ENCODE measurements at regions not wholly inside any gene's neighbourhood (a gene's known extent, or its start where the extent isn't known, plus 50 kb on each side); places are given as distances from the start of the nearest gene placed in this dataset.
"Not testable (repeated sequence)": the region's sequence is repeated elsewhere in the genome, so short reads cannot be mapped to it uniquely, and the experiment has no call there.

DNA sequence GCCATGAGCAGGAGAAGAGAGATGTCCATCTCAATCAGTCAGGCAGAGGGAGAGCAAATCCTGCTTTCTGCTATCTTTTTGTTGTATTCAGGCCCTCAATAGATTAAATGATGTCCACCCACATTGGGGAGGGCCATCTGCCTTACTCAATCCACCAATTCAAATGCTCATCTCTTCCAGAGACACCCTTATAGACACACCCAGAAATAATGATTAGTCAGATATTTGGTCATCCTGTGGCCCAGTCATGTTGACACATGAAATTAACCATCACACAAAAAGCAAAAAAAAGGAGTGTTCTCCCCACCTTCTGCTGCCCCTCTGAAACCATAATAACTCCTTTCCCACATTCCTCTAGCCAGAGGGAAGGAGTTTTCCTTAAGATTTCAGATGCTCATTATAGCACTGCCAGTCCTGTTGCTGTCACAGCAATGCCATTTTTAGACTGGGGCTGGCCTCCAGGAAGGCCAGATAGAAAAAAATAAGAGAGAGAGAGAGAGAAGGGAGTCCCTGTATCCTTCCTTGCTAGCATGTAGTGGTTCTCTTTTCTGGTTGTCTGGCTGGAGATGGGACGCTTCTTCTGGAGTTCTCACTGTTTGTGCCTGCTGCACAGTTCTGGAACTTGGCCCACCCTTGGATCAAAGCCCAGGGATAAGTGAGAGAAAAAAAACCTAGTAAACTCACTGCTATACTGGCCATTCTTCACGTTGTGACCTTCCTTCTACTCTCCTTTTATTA is 177.7 kb downstream of the RBM46 start:
- no peak for DNase-seq
- Mint-ChIP-seq H3K27me3 (peaks cover 4% of the 10 kb centered on the region), H3K27ac (no peak overlapping the region), H3K9me3 (peaks cover 5% of the 10 kb centered on the region), H3K4me1 (no peaks in the 10 kb centered on the region), H3K36me3 (no peaks in the 10 kb centered on the region), H3K4me3 (no peak overlapping the region)

DNA sequence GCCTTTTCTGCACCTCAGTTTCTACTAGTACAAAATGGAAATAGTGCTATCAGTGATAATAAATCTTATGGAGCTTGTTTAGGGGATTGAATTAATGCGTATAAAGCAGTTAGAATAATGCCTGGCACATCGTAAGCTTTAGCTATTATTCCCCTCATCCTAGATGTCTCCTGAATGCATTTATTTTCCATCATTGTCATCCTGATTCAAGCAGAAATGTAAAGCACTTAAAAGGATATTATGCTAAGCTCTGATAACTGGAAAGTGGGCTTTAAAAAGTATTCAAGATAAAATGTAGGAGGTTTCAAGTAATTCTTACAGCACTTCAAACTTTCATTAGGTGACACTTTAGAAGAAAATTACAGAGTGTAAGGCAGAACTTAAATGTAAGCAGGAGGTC is 178.7 kb downstream of the RBM46 start:
- H3K4me3 Mint-ChIP-seq, result no peak overlapping the region
- H3K36me3 Mint-ChIP-seq, result no peaks in the 10 kb centered on the region
- H3K9me3 Mint-ChIP-seq, result peaks cover 5% of the 10 kb centered on the region
- H3K27me3 Mint-ChIP-seq, result peaks cover 5% of the 10 kb centered on the region
- DNase-seq, result no peak
- H3K4me1 Mint-ChIP-seq, result no peaks in the 10 kb centered on the region
- H3K27ac Mint-ChIP-seq, result no peak overlapping the region

DNA sequence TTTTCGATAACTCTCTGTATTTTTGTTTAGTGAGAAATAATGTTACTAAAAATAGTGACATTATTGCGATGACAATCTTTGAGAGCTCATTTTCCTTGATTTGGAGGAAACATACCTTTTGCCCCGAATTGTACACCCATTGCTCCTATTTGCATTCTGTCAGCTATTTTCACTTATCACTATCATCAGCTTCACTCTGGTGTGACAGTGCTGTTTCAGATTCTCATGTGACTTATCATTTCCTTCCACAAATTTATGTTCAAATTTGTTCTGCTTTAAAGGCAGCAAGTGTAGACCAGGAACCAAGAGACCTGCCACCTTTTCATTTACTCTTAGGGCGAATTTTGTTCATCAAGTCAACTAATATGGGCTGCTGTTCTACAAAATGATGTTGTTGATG is 179.4 kb downstream of the RBM46 start:
- no peaks in the 10 kb centered on the region for H3K36me3 Mint-ChIP-seq
- no peaks in the 10 kb centered on the region for H3K4me1 Mint-ChIP-seq
- peaks cover 2% of the 10 kb centered on the region for H3K9me3 Mint-ChIP-seq

DNA sequence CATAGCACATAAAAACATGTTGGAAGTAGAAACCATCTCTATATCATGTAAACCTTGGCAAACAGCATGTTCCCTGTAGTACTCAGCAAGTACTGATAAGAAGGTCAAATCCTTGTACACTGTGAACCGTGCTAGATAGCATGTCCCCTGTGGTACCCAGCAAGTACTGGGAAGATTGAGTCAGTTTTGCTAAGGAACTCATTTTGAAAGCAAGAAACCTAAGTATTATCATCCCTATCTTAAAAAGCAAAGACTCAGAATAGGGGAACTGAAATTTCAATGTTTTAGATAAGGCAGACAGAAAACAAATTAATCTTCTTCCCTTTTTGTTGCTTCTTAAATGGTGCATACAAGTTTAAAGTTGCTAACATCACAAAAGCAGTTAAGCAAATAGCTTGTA is 180.2 kb downstream of the RBM46 start:
- Mint-ChIP-seq H3K9me3 (peaks cover 2% of the 10 kb centered on the region), H3K36me3 (no peaks in the 10 kb centered on the region), H3K4me1 (no peaks in the 10 kb centered on the region), H3K27ac (no peak overlapping the region), H3K4me3 (no peak overlapping the region), H3K27me3 (peaks cover 5% of the 10 kb centered on the region)
- DNase-seq, result no peak

More for the DNA sequence above, 179.4 kb downstream of the RBM46 start:
- H3K27ac Mint-ChIP-seq, result no peak overlapping the region
- no peak for DNase-seq
- H3K4me3 Mint-ChIP-seq, result no peak overlapping the region
- H3K27me3 Mint-ChIP-seq, result peaks cover 5% of the 10 kb centered on the region

DNA sequence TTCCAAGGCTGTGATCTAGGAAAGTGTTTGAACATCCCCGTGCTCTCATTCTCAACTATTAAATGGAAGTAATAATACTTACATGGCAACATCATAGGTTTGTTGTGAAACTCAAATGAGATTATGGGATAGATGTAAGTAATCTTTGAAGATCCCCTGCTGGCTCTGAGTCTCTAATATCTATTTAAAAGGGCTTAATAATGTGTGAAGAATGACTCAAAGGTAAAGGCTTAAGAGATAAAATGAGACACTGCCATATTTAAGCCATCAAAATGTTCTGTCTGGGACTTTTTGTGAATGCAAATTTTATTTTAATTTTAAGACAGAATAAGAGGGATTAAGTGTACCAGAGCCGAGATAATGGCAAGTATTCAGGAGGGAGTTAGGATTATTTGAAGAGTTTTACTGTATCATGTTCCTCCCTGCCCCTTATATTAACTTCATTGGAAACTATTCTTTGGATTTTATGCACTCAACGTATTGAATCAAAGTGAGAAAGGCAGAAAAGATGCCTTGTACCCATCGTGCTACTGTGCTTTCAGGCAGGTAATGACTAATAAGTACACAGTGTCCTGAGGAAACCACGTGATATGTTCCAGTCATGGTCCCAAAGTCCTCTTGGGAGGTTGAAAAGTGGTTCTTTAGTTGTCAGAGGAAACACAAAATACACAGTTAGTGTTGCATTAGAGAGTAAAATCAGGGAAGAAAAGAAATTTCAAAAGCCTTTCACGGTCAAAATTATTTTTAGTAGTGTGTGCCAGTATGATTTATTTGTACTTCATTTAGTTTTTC is 192.4 kb downstream of the RBM46 start:
- no peaks in the 10 kb centered on the region for H3K4me1 Mint-ChIP-seq
- no peak for DNase-seq
- H3K4me3 Mint-ChIP-seq, result no peak overlapping the region
- H3K27ac Mint-ChIP-seq, result no peak overlapping the region
- H3K9me3 Mint-ChIP-seq, result no peaks in the 10 kb centered on the region
- H3K36me3 Mint-ChIP-seq, result no peaks in the 10 kb centered on the region
- H3K27me3 Mint-ChIP-seq, result peaks cover 9% of the 10 kb centered on the region

DNA sequence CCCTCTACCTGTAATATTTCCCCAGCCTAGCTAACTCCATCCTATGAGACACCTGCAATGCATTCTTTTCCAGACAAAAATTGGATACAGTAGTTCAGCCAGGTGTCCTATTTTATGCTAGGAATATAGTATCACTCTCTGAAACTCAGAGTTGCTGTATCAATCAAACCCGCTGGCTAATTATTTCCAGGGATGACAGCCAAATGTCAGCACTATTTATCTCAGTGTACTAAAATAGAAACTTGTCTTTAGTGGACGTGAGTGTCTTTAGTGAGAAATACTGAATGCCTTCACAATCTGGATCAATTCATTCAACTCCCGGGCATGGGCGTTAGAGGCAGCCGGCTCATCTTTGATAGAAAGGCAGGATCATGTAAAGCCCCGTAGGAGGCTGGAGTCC is 196.2 kb downstream of the RBM46 start:
- no peak for DNase-seq
- peaks cover 17% of the 10 kb centered on the region for H3K27me3 Mint-ChIP-seq
- H3K4me3 Mint-ChIP-seq, result no peak overlapping the region
- H3K4me1 Mint-ChIP-seq, result no peaks in the 10 kb centered on the region
- no peak overlapping the region for H3K27ac Mint-ChIP-seq
- H3K9me3 Mint-ChIP-seq, result no peaks in the 10 kb centered on the region
- no peaks in the 10 kb centered on the region for H3K36me3 Mint-ChIP-seq

DNA sequence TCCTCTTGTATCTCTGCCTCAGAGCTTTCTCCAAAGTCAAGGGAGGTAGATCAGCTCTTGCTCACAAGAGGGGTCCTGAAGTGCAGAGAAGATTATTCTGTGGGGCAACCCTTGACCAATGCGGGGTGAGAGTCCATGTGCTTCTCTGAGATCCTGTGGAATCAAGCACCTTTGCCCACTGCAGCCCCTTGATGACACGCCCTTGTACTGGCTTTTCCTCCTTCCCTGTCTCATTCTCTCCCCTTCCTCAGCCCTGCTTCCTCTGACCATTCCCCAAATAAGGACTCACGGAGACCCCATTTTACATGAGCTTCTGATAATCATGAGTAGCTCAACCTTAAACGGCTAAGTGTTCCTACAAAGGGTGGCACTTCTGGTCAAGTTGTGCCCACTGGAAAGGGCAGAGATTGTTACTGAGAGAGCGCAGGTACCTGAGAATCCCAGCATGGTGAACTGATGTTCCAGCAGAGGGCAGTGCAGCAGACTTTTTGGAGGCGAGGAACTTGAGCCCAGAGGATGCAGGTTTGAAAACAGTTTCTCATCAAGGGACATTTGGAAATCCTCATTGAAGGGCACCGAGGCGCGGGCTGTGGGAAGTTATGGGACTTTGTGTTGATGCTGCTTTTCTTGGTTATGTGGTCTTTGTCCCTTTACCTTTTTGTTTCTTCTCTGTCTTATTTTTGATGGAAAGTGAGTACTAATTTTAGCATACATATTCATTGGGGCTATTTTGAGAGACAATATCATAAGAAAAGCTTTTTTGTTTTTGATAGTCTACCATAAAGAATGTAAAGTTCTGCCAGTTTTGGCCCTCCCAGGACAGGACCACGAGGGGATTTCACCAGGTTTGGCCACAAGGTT is 201.3 kb downstream of the RBM46 start:
- no peaks in the 10 kb centered on the region for H3K36me3 Mint-ChIP-seq
- H3K9me3 Mint-ChIP-seq, result no peaks in the 10 kb centered on the region
- peak; percentile 23 for DNase-seq
- no peak overlapping the region for H3K27ac Mint-ChIP-seq
- peaks cover 19% of the 10 kb centered on the region for H3K27me3 Mint-ChIP-seq
- no peaks in the 10 kb centered on the region for H3K4me1 Mint-ChIP-seq
- no peak overlapping the region for H3K4me3 Mint-ChIP-seq

DNA sequence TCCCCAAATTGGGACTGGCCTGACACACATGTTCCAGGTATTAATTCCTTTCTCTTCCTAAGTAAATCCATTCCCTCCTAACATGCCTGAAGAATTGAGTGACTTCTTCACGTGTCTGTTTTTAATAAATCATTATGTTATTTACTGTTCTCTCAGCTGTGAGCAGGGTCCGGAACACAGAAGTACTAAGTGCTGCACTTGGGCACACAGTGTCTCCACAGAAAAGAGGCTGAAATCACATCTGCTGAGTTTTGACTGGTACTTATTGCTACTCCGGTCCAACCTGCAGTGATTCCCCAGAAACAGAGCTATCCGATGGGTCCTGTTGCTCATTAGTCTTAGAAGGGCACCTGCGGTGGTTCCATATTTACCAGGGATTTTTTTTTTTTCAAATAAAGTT is 202.6 kb downstream of the RBM46 start:
- no peaks in the 10 kb centered on the region for H3K4me1 Mint-ChIP-seq

DNA sequence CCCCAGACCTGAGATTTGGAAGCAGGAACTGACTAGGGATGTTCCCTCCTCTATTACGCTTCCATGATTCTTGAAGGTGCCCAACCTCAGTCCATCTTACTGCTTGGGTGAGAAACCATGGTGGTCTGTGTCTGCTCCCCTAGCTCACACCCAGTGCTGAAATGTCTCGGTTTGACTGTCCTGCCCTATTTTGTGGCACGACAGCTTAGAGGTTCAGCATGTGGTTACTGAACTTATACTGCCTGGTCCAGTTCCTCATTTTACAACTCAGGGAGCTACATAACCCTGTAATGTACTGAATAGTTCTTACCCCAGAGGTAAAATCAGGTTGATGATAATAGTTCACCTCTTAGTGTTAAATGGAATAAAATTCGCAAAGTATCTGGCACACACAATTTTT is 203.1 kb downstream of the RBM46 start:
- no peak for DNase-seq

More for the DNA sequence above, 202.6 kb downstream of the RBM46 start:
- no peak overlapping the region for H3K4me3 Mint-ChIP-seq
- no peak overlapping the region for H3K27ac Mint-ChIP-seq
- H3K36me3 Mint-ChIP-seq, result no peaks in the 10 kb centered on the region
- H3K9me3 Mint-ChIP-seq, result no peaks in the 10 kb centered on the region
- no peak for DNase-seq
- H3K27me3 Mint-ChIP-seq, result peaks cover 18% of the 10 kb centered on the region

DNA sequence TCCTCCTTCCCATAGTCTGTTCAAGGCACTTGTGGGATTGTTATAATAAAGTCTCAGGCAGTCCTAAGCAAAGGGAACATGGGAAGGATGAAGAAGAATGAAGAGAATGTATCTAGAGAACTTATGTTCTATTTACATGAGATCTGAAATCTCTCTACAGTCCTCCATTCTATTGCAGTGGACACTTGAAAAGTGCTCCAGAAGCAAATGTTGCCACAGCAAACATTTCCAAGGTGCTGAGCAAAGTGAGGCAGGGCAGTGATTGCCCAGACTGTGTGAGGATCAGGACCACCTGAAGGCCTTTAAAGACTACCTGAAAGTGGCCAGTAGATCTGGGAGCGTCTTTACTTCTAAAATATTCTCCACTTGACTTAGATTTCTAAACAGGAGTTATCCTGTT is 203.5 kb downstream of the RBM46 start:
- Mint-ChIP-seq H3K27me3 (peaks cover 15% of the 10 kb centered on the region), H3K27ac (no peak overlapping the region), H3K9me3 (no peaks in the 10 kb centered on the region), H3K4me3 (no peak overlapping the region), H3K36me3 (no peaks in the 10 kb centered on the region), H3K4me1 (no peaks in the 10 kb centered on the region)
- no peak for DNase-seq

More for the DNA sequence above, 203.1 kb downstream of the RBM46 start:
- Mint-ChIP-seq H3K27me3 (peaks cover 15% of the 10 kb centered on the region), H3K9me3 (no peaks in the 10 kb centered on the region), H3K4me1 (no peaks in the 10 kb centered on the region), H3K27ac (no peak overlapping the region), H3K36me3 (no peaks in the 10 kb centered on the region), H3K4me3 (no peak overlapping the region)

DNA sequence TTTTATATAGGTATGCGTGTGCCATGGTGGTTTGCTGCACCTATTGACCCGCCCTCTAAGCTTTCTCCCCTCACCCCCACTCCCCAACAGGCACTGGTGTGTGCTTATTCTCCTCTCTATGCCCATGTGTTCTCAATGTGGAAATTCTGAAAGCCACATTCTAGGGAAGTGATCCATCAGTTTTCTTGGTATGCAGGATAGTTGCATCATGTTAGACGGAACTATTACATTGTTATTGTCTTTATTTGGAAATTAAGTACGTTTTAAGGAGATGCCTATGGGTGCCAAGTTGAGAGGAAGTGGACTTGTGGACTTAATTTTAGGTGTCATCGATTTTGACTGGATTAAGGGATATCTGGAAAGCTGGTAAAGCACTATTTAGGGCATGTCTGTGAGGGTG is 204.6 kb downstream of the RBM46 start:
- Mint-ChIP-seq H3K9me3 (no peaks in the 10 kb centered on the region), H3K27ac (no peak overlapping the region), H3K36me3 (no peaks in the 10 kb centered on the region), H3K4me1 (no peaks in the 10 kb centered on the region), H3K4me3 (no peak overlapping the region), H3K27me3 (peaks cover 14% of the 10 kb centered on the region)
- no peak for DNase-seq

DNA sequence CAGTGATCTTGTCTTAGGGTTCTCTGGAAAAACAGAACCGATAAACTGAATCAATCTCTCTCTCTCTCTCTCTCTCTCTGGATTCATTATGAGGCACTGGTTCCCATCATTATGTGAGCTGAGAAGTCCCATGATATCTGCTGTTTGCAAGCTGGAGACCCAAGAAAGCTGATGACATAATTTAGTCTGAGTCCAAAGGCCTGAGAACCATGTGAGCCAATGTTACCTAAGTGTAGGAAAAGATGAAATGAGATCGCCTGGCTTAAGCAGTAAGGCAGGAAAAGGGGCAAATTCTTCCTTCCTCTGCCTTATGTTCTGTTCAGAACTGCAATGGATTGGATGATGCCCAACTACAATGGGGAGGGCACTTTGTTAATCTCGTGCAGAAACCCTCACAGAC is 207.4 kb downstream of the RBM46 start:
- H3K4me1 Mint-ChIP-seq, result no peaks in the 10 kb centered on the region
- no peak for DNase-seq
- no peak overlapping the region for H3K27ac Mint-ChIP-seq
- H3K4me3 Mint-ChIP-seq, result no peak overlapping the region
- no peaks in the 10 kb centered on the region for H3K36me3 Mint-ChIP-seq
- H3K27me3 Mint-ChIP-seq, result peaks cover 3% of the 10 kb centered on the region
- no peaks in the 10 kb centered on the region for H3K9me3 Mint-ChIP-seq

DNA sequence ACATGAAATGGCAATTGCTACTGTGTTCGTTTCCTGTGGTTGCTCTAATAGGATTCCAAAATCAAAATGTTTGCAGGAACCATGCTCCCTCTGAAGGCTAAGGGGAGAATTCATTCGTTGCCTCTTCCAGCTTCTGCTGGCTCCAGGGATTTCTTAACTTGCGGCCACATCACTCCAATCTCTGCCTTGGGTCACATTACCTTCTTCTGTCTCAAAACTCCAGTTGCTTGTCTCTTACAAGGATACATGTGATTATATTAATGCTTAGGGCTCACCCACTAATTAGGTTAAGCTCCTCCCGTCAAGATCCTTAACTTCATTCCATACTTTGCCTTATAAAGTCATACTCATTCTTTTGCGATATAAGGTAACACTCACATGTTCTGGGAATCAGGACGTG is 208.4 kb downstream of the RBM46 start:
- no peaks in the 10 kb centered on the region for H3K36me3 Mint-ChIP-seq
- H3K27me3 Mint-ChIP-seq, result peaks cover 9% of the 10 kb centered on the region
- H3K4me3 Mint-ChIP-seq, result no peak overlapping the region
- DNase-seq, result no peak
- no peaks in the 10 kb centered on the region for H3K9me3 Mint-ChIP-seq
- H3K4me1 Mint-ChIP-seq, result no peaks in the 10 kb centered on the region
- no peak overlapping the region for H3K27ac Mint-ChIP-seq

DNA sequence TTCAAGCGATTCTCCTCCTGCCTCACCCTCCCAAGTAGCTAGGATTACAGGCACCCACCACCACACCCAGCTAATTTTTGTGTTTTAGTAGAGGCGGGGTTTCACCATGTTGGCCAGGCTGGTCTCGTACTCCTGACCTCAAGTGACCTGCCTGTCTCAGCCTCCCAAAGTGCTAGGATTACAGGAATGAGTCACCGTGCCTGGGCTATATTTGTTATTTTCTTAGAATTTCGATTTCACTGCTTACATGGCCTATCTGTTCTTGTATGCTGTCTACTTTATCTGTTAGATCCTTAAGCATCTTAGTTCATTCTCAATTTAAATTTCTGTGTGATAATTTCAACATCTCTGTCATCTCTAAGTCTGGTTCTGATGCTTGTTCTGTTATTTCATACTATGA is 210.6 kb upstream of the NPY2R start:
- not testable (repeated sequence) for H3K4me3 Mint-ChIP-seq, H3K9me3 Mint-ChIP-seq, DNase-seq, H3K36me3 Mint-ChIP-seq, H3K4me1 Mint-ChIP-seq, H3K27ac Mint-ChIP-seq
- peaks cover 21% of the 10 kb centered on the region for H3K27me3 Mint-ChIP-seq

DNA sequence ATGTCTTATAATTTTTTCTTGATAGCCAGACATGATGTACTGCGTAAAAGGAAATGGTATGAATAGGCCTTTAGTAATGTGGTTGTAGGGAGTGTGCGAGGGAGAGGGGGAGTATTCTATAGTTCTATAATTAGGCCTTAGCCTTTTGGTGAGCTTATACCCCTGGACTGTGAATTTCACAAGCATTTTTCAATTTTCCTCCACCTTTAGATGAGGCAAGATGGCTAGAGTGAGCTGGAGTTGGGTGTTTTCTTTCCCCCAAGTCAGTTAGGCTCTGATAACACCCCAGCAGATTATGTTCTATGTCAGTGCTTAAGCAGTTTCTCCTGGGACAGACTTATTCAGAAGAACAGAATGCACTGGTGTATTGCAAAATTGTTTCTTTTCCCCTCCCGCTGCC is 210.2 kb upstream of the NPY2R start:
- no peak for DNase-seq
- no peak overlapping the region for H3K4me3 Mint-ChIP-seq
- no peak overlapping the region for H3K27ac Mint-ChIP-seq
- H3K4me1 Mint-ChIP-seq, result no peaks in the 10 kb centered on the region
- H3K36me3 Mint-ChIP-seq, result no peaks in the 10 kb centered on the region
- H3K27me3 Mint-ChIP-seq, result peaks cover 21% of the 10 kb centered on the region
- no peaks in the 10 kb centered on the region for H3K9me3 Mint-ChIP-seq

Data from activated naive CD8-positive, alpha-beta T cell treated with anti-CD3 and anti-CD28 coated beads for 36 hours (primary cell).